NCI-H2107 treated with DMSO at 0.1 percent for 48 hours (cell line): ENCODE measurements at regions not wholly inside any gene's neighbourhood (a gene's known extent, or its start where the extent isn't known, plus 50 kb on each side); places are given as distances from the start of the nearest gene placed in this dataset.

Experiments used
- DNase-seq: peaks from one replicate; lab custom pipeline; 2025; ENCODE audit not compliant: unreplicated experiment; lab: John Stamatoyannopoulos, UW

- no peak for DNase-seq
Observed at GRCh38 chr6:132972254-132972653, 157.9 kb downstream of the RPS12 start.

DNA sequence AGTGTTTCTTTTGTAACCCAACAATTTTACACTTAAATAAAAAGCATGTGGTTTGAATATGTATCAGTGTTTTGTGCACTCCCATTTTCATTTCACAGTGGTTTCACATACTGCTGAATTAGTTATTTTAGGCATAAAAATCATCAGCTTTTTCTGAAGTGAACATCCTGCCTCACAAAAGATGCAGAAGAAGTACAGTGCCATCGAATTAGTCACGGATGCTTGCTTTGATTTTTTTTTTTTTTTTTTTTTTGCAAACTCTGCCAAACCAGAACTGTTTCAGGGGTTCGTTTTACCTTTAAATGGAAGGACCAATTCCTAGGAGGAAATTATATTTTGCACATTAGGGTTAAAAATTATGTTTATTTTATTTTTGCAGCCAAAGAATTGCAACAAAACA is 158.6 kb downstream of the RPS12 start:
- DNase-seq: no peak

DNA sequence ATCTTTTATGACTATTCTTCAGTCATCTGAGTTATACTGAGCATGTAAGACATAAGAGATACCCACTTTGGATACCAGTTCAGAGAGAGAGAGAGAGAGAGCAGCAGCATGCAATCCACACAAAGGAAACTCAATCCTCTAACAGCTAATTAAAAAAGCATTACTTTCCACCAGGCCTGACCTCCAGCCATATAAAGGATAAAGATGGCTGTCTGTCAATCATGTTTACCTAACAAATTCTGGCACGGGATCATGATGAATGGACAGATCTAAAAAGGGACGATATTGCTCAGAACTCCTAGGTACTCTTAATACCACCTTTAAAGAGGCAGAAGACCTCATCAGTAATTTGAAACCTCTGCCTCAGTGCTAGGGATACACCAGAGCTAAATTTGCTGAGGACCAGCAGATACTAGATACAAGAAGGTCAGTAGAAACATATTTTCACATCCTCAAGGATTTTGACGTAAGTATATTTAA is 159.2 kb downstream of the RPS12 start:
- DNase-seq: peak; percentile 62

- DNase-seq: no peak
Observed at GRCh38 chr6:132974122-132974521, 159.8 kb downstream of the RPS12 start.

DNA sequence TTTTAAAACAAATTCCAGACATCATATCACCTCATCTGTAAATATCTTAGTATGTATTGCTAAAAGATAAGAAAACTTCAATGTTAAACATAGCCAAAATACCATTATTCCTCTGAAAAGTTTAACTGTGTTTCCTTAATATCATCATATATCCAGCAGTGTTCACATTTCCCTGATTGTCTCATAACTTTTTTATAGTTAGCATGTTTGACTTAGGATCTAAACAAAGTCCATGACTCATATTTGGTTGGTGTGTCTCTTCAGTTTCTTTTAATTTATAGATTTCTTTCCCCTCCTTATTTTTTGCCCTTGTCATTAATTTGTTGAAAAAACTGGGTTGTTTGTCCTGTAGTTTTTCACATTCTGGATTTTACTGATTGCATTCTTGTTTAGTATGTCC is 163.0 kb downstream of the RPS12 start:
- DNase-seq: no peak

DNA sequence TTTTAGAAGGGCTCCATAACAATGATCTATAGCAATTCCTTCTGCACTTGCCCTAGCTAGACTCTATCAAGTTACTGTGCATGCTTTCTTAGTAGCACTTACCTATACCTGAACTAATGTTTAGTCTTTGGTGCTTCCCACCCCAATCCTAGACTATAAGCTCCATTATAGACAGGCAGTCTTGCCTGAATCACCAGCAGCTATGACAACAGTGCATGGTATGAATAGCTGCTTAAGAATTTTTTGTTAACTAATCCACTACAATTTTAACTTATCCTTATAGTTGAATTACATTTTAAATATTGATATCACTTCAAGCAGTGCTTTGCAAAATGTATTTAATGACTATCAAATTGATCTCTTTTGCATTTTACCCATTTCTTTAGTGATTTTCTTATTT is 164.3 kb downstream of the RPS12 start:
- no peak for DNase-seq

- DNase-seq: no peak
Observed at GRCh38 chr6:132993738-132994137, 179.4 kb downstream of the RPS12 start.

DNA sequence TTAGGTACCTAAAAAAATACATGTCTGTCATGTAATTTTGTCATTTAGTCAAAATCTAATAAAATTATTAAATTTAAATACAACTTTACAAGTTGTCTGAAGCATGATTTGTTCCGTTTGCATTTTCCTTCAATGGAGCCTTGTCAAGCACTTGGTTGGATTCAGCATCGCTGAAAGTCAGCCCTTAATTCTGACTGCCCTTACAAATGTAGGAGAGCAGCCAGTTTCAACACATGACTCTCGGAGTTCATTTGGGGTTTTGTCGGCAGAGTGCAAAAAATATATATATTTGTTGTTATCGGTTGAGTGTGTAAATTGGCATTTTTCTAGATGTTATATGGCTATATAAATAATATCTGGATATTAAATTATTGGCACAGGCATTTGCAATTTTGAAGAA is 180.6 kb downstream of the RPS12 start:
- DNase-seq: no peak

DNA sequence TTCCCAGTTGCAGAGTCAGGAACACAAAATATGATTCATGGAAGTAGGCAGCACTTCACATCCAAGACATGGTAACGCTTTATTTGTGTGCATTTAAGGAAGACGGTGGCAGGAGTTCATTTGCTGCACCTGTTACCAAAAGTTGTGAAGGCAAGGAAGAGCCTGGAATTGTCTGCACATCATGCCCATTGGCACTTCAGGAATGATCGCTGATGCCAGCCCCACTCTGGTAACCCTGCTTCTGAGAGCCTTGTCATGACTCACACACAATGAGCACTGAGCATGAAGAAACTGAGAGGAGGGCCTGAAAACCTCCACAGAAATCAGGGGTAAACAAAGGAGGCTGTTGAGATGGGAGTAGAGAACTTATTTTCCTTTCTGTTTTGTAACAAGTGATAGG is 181.1 kb downstream of the RPS12 start:
- no peak for DNase-seq

DNA sequence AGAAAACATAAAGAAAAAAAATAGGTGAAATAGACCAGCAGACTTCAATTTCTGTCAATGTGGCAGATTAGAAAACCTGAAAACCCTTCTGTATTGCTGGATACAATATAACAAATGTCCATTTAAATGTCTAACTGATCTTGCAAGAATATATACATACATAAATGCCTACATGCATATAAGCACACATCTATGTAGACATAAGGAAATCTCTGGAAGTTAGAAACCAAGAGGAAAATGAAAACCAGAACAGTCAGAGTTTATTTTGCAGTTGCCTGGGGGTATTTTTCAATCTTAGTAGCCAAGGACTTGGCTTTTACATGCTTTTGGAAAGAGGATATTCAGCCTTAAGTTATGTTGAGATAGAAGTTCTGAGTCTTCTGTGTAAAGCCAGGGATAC is 184.0 kb downstream of the RPS12 start:
- no peak for DNase-seq

DNA sequence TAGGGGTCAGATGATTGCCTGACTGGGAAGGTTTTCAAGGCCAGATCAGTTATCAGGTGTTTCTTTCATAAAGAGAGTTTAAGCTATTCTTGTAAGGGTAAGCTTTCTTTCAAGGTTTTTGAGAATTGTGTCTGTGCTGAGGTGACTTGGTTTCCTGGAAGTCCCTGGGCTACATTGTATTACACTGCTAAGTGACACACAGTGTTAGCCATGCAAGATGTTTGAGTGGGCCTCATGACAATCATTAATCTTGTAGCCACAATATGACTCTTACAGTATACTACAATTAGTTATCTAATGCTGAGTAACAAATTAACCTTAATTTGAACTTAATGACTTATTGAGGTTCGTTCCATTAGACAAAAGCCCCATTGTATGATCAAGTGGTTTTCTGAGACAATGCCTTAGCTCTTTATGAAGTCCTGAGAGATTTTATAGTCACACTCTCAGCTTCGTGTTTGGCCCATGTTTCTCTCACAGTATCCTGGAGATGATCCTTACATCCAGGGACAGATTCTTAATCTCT is 186.7 kb downstream of the RPS12 start:
- no peak for DNase-seq

GRCh38 chr6:133004304-133004884 is 190.0 kb downstream of the RPS12 start:
- DNase-seq: no peak

DNA sequence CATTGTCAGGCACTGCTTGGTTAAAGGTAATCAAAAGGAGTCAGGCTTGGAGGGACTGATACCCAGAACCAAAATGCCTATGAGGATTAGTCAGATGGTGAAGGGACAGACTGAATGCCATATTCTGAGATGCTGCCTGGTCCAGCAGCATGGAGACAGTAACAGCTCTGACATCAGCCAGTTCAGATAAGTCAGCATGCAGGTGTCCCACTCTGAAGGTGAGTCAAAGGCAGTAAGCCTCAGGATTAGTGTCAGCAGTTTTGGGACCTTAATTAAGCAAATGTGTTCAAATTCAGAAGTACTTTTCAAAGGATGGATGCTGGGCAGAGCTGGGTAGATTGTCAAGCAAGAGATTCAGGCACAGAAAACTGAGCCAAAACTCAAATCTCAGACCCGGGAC is 198.4 kb downstream of the RPS12 start:
- no peak for DNase-seq

DNA sequence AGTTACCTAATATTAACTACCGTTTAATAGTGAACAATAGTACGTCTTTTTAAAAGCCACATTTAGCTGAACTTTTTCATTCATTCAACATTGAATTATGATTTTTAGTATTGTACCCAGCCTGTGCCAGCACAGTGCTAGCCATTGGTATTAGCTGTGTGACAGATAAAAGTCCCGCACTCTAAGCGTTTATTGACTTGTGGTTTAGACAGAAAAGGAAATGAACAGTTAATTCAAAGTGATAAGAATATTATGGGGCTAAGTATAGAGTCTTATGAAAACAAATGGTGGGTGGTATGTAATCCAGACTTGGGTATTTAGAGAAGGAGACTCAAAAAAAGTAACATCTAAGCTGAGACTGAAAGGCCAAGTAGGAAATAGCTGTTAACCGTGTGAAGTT is 202.3 kb downstream of the RPS12 start:
- no peak for DNase-seq

DNA sequence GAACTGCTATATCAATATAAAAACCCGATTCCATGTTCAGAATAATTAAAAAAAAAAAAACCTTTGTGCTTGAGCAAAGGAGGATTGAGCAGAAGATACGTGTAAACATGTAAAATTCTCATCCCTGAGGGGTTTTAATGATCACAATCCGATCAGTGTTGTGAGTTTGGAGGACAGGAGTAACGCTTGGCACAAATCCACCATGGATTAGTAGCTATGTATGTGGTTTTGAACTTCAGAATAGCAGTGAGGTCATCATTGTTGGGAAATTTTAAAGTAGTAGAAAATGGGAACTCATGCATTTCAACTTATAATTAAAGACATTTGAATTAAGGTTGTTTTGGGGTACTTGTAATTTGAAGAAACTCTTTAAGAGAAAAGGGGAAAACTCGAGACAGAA is 203.2 kb downstream of the RPS12 start:
- no peak for DNase-seq

DNA sequence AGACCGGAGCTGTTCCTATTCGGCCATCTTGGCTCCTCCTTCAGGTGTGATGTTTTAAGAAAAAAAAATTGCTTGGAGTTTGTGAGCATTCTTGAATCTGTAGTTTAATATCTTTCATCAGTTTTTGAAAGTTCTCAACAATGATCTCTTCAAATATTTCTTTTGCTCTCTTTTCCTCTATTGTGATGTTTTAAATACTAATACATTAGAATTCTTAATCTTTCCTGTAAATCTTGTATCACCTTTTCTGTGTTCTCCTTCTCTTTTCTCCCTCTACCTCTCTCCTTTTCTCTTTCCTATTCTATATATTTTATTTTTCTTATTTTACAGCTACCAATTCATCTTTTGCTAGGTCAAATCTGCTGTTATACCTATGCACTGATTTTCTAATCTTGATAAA is 212.3 kb downstream of the RPS12 start:
- no peak for DNase-seq

DNA sequence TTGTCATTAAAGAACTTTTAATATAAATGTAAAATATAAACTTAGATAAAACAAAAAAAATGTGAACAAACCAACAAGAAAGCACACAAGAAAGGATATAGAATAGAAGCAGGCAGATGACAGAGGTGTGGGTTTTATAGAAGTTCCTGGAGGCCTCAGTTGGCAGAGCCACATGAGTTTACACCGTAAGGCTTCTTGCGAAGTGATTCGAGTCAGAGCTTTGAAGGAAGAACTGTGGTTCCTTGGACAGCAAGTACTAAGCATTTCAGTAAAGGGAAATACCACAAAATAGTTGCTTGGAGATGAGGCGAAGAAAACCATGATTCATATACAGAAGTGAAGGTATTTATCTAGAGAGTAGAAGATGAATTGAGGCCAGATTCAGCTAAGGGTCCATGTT is 207.9 kb upstream of the EYA4 start:
- DNase-seq: no peak

GRCh38 chr6:133034509-133035206 is 206.5 kb upstream of the EYA4 start:
- no peak for DNase-seq

GRCh38 chr6:133040094-133040802 is 200.9 kb upstream of the EYA4 start:
- DNase-seq: peak; percentile 46

DNA sequence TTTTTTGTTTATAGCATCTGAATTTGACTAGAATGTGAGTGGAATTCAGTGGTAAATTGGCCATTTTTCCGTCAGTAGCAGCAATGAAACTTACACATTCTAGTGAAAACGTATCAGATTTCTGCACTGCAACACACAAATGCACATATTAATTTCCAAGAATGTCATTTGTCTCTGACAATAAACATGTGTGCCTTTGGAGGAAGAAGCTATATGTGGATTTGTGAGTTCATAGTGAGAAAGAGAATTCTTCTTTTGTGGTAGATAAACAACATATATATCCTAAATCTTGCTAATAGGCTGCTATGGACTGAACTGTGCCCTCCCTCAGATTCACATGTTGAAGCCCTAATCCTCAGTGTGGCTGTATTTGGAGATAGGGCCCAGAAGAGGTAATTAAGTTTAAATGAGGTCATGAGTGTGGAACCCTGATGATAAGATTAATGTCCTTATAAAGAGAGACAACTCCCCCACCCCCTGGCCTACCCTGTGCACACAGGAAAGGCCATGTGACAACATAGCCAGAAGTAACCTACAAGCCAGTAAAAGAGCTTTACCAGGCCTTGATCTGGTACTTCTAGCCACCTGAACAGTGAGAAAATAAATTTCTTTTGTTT is 200.2 kb upstream of the EYA4 start:
- no peak for DNase-seq

DNA sequence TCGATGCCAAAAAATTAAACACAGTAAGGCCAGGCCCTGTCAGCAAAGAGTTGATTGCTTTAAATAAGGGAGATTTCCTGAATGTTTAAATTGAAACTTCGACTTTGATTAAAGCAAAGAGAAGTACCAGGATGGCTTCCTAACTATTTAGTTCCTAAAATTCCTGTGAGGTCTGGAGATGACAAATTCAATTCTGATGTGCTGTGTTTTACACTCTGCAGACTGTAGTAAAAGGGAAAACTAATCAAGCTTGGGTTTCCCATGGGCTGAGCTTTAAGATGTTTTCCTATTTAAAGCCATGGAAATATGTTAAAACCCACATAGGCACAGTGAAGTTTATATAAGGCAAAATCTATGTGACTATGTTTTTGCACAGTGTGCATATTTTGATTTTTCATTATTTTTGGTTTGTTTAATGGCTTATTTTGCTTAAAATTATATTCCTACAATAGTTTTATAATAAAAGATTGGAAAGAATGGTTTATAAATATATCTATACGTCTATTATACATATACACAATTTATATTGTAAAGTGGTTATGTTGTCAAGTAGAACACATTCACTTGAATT is 198.5 kb upstream of the EYA4 start:
- no peak for DNase-seq
